Peyer's patch (tissue), 4 donors: ENCODE measurements at regions not wholly inside any gene's neighbourhood (a gene's known extent, or its start where the extent isn't known, plus 50 kb on each side); places are given as distances from the start of the nearest gene placed in this dataset.

ENCODE experiments used
- DNase-seq, 3 donors: peaks; one replicate each; pipeline ENCODE4 v3.0.0-alpha.2; 2017 to 2019
- H3K27ac ChIP-seq, 4 donors: fragments of 200-600 bp; sonication (generic); one replicate each; pipeline ENCODE4 v1.5.1; 2016 to 2019
- H3K27me3 ChIP-seq, 2 donors: fragments of 200-600 bp; sonication (generic); one replicate each; pipeline ENCODE4 v1.5.1; 2019
- H3K36me3 ChIP-seq, 3 donors: fragments of 200-600 bp; sonication (generic); one replicate each; pipeline ENCODE4 v1.5.1; 2016 to 2019
- H3K4me1 ChIP-seq, 4 donors: fragments of 200-600 bp; sonication (generic); one replicate each; pipeline ENCODE4 v1.5.1; 2016 to 2019
- H3K4me3 ChIP-seq, 4 donors: fragments of 200-600 bp; sonication (generic); 1 replicate in 3 of 4; 2 replicates in 1 of 4; pipeline ENCODE4 v1.5.1; 2016 to 2019; ENCODE audit warnings: mild to moderate bottlenecking in 1 of 4
- H3K9me3 ChIP-seq, 4 donors: fragments of 200-600 bp; sonication (generic); one replicate each; pipeline ENCODE4 v1.5.1; 2016 to 2019; ENCODE audit warnings: mild to moderate bottlenecking in 1 of 4
- CTCF ChIP-seq, 6 experiments: fragments of 450-650 bp in 4 of 6; fragments of 200-600 bp in 2 of 6; sonication (generic) in 1 of 6; IDR thresholded peaks; one replicate each; pipeline ENCODE4 v1.5.1; 2017 to 2019; ENCODE audit warnings: antibody characterized with exemption in 6 of 6, mild to moderate bottlenecking in 3 of 6, moderate library complexity in 1 of 6
- POLR2A ChIP-seq, 2 donors: fragments of 450-650 bp; IDR thresholded peaks; one replicate each; pipeline ENCODE4 v1.5.1; 2017; ENCODE audit warnings: antibody characterized with exemption in 2 of 2, mild to moderate bottlenecking in 2 of 2, moderate library complexity in 2 of 2

GRCh38 chr14:81655423-81656314, 122.0 kb upstream of the SEL1L start:
- no peak for DNase-seq
- no peak overlapping the region for H3K27ac ChIP-seq
- no peaks in the 10 kb centered on the region for H3K4me1 ChIP-seq
- H3K27me3 ChIP-seq = no peaks in the 10 kb centered on the region
- H3K9me3 ChIP-seq = no peaks in the 10 kb centered on the region
- no peaks in the 10 kb centered on the region for H3K36me3 ChIP-seq
- no peak overlapping the region for H3K4me3 ChIP-seq
- TF ChIP-seq POLR2A (IDR thresholded peaks at IDR 0.05) (no peak), CTCF (IDR thresholded peaks at IDR 0.05) (no peak)

GRCh38 chr14:81656811-81657210, 123.2 kb upstream of the SEL1L start:
- H3K9me3 ChIP-seq = no peaks in the 10 kb centered on the region
- no peak overlapping the region for H3K4me3 ChIP-seq
- no peaks in the 10 kb centered on the region for H3K4me1 ChIP-seq
- H3K36me3 ChIP-seq = no peaks in the 10 kb centered on the region
- no peaks in the 10 kb centered on the region for H3K27me3 ChIP-seq
- no peak overlapping the region for H3K27ac ChIP-seq
- DNase-seq = no peak
- no peak for TF ChIP-seq CTCF (IDR thresholded peaks at IDR 0.05)
- no peak for TF ChIP-seq POLR2A (IDR thresholded peaks at IDR 0.05)

GRCh38 chr14:81662066-81662465, 128.4 kb upstream of the SEL1L start:
- H3K27ac ChIP-seq = no peak overlapping the region
- H3K36me3 ChIP-seq = no peaks in the 10 kb centered on the region
- no peaks in the 10 kb centered on the region for H3K4me1 ChIP-seq
- H3K4me3 ChIP-seq = no peak overlapping the region
- TF ChIP-seq CTCF (IDR thresholded peaks at IDR 0.05) (no peak), POLR2A (IDR thresholded peaks at IDR 0.05) (no peak)
- no peaks in the 10 kb centered on the region for H3K27me3 ChIP-seq
- H3K9me3 ChIP-seq = no peaks in the 10 kb centered on the region
- DNase-seq = no peak

- TF ChIP-seq POLR2A (IDR thresholded peaks at IDR 0.05) (no peak), CTCF (IDR thresholded peaks at IDR 0.05) (no peak)
- H3K4me3 ChIP-seq = no peak overlapping the region
- no peaks in the 10 kb centered on the region for H3K27me3 ChIP-seq
- DNase-seq = no peak
- no peak overlapping the region for H3K27ac ChIP-seq
- H3K4me1 ChIP-seq = no peaks in the 10 kb centered on the region
- no peaks in the 10 kb centered on the region for H3K9me3 ChIP-seq
- H3K36me3 ChIP-seq = no peaks in the 10 kb centered on the region
These were observed 129.0 kb upstream of the SEL1L start for GRCh38 chr14:81662570-81663197.

GRCh38 chr14:81668626-81669274, 135.1 kb upstream of the SEL1L start:
- Histone ChIP-seq H3K27me3 (no peaks in the 10 kb centered on the region), H3K36me3 (no peaks in the 10 kb centered on the region), H3K27ac (no peak overlapping the region), H3K4me3 (no peak overlapping the region), H3K4me1 (no peaks in the 10 kb centered on the region), H3K9me3 (peaks cover 0 to 5% (median 0%) of the 10 kb centered on the region in 4 donors)
- TF ChIP-seq POLR2A (IDR thresholded peaks at IDR 0.05) (no peak), CTCF (IDR thresholded peaks at IDR 0.05) (no peak)
- DNase-seq = no peak
